HCT116 (cell line): ENCODE measurements at regions not wholly inside any gene's neighbourhood (a gene's known extent, or its start where the extent isn't known, plus 50 kb on each side); places are given as distances from the start of the nearest gene placed in this dataset.
"Not testable (repeated sequence)": the region's sequence is repeated elsewhere in the genome, so short reads cannot be mapped to it uniquely, and the experiment has no call there.

Source experiments
- ATAC-seq: fragments of 200-7000 bp; cut with Tn5 transposase; 2 replicates; pipeline ENCODE4 v1.9.1; 2020; ENCODE audit warnings: mild to moderate bottlenecking, moderate library complexity
- BruUV-seq: library from RNA; stranded (reverse); fragments of 400-500 nt; replicated peaks from 2 replicates; lab custom pipeline; 2021; lab: Mats Ljungman, UMichigan
- CTCF ChIA-PET: fragments of 300-600 bp; sonication (Branson Sonifier 250); formaldehyde crosslinking; loops from one replicate; lab custom pipeline; 2021; ENCODE audit warnings: antibody characterized with exemption; lab: Charles Lee
- POLR2A ChIA-PET: fragments of 300-600, 350-600 bp; sonication (Branson Sonifier 250); formaldehyde crosslinking; loops from one replicate; lab custom pipeline; 2021; ENCODE audit warnings: antibody characterized with exemption; lab: Charles Lee
- RAD21 ChIA-PET, 2 experiments: fragments of 300-600 bp; sonication (Branson Sonifier 250); formaldehyde crosslinking; loops; one replicate each; lab custom pipeline; 2023; ENCODE audit warnings: low total read pairs in 2 of 2; ENCODE audit not compliant: uncharacterized antibody in 2 of 2, unreplicated experiment in 2 of 2, low non-redundant PET in 1 of 2; lab: Charles Lee
- DNase-seq: peaks from one replicate; pipeline ENCODE4 v3.0.0-alpha.2; 2010; ENCODE audit warnings: low read depth, low spot score
- H2AFZ ChIP-seq: fragments of 200-600 bp; shearing (Covaris generic), sonication (generic); 2 replicates; pipeline ENCODE4 v1.6.1; 2017; ENCODE audit warnings: low read depth, mixed run types, mixed read lengths, antibody characterized with exemption, low read length; ENCODE audit not compliant: poor library complexity, severe bottlenecking
- H3K27ac ChIP-seq: 2 replicates; pipeline ENCODE4 v1.5.1; 2012; ENCODE audit warnings: low read depth, low read length
- H3K27me3 ChIP-seq: fragments of 200-600 bp; sonication (generic); 2 replicates; pipeline ENCODE4 v1.6.1; 2016; ENCODE audit warnings: mixed run types, low read length, mixed read lengths; ENCODE audit not compliant: insufficient read depth
- H3K36me3 ChIP-seq, 2 experiments: fragments of 200-500 bp in 1 of 2; fragments of 200-600 bp in 1 of 2; sonication (Bioruptor generic) in 1 of 2; sonication (generic) in 1 of 2; 2 replicates each; pipeline versions ENCODE4 v1.5.1 to v1.6.1; 2014 to 2016; ENCODE audit warnings: low read length in 2 of 2, inconsistent platforms in 1 of 2, mixed read lengths in 1 of 2, mixed run types in 1 of 2; ENCODE audit not compliant: insufficient read depth in 2 of 2, control insufficient read depth in 1 of 2
- H3K4me1 ChIP-seq, 2 experiments: fragments of 200-600 bp in 1 of 2; sonication (generic) in 1 of 2; 2 replicates each; pipeline versions ENCODE4 v1.5.1 to v1.6.1; 2012 to 2017; ENCODE audit warnings: low read length in 2 of 2, inconsistent platforms in 1 of 2, mild to moderate bottlenecking in 1 of 2, mixed read lengths in 1 of 2, mixed run types in 1 of 2, moderate library complexity in 1 of 2; ENCODE audit not compliant: insufficient read depth in 2 of 2, control insufficient read depth in 1 of 2
- H3K4me2 ChIP-seq: fragments of 200-600 bp; sonication (generic); 2 replicates; pipeline ENCODE4 v1.6.1; 2017; ENCODE audit warnings: mixed run types, low read length, mixed read lengths
- H3K4me3 ChIP-seq, 2 experiments: fragments of 200-600 bp in 1 of 2; sonication (generic) in 1 of 2; replicated peaks in 1 of 2; 2 replicates each; pipeline ENCODE4 v1.5.1; 2011 to 2016; ENCODE audit warnings: low read length in 2 of 2, control low read depth in 1 of 2, low read depth in 1 of 2, mild to moderate bottlenecking in 1 of 2, mixed read lengths in 1 of 2, mixed run types in 1 of 2
- H3K79me2 ChIP-seq: fragments of 200-600 bp; sonication (generic); 2 replicates; pipeline ENCODE4 v1.6.1; 2017; ENCODE audit warnings: mild to moderate bottlenecking, mixed run types, low read length, moderate library complexity, mixed read lengths; ENCODE audit not compliant: insufficient read depth
- H3K9ac ChIP-seq: fragments of 200-600 bp; sonication (generic); 2 replicates; pipeline ENCODE4 v1.6.1; 2016; ENCODE audit warnings: low read length, mixed read lengths
- H3K9me2 ChIP-seq: fragments of 200-600 bp; sonication (generic), shearing (Covaris generic); 2 replicates; pipeline ENCODE4 v1.6.1; 2017; ENCODE audit warnings: mixed run types, mild to moderate bottlenecking, moderate library complexity; ENCODE audit not compliant: insufficient read depth
- H3K9me3 ChIP-seq, 2 experiments: fragments of 200-500 bp in 1 of 2; fragments of 200-600 bp in 1 of 2; sonication (Bioruptor generic) in 1 of 2; sonication (generic) in 1 of 2; 2 replicates each; pipeline ENCODE4 v1.6.1; 2014 to 2017; ENCODE audit warnings: low read length in 2 of 2, mixed read lengths in 2 of 2, inconsistent platforms in 1 of 2, low read depth in 1 of 2, mild to moderate bottlenecking in 1 of 2, mixed run types in 1 of 2, moderate library complexity in 1 of 2; ENCODE audit not compliant: control insufficient read depth in 1 of 2, insufficient read depth in 1 of 2
- H4K20me1 ChIP-seq: fragments of 200-600 bp; sonication (generic), shearing (Covaris generic); 2 replicates; pipeline ENCODE4 v1.6.1; 2017; ENCODE audit warnings: mixed run types, mild to moderate bottlenecking, moderate library complexity; ENCODE audit not compliant: insufficient read depth
- EZH2phosphoT487 ChIP-seq: fragments of 200-600 bp; IDR thresholded peaks from 2 replicates; pipeline ENCODE4 v1.6.1; 2018; ENCODE audit warnings: antibody characterized with exemption, borderline replicate concordance
- POLR2AphosphoS5 ChIP-seq: IDR thresholded peaks from 2 replicates; pipeline ENCODE4 v1.6.1; 2011; ENCODE audit warnings: mild to moderate bottlenecking, low read depth, low read length, moderate library complexity
- SP1 ChIP-seq: IDR thresholded peaks from 2 replicates; pipeline ENCODE4 v1.6.1; 2012; ENCODE audit warnings: low read depth
- YY1 ChIP-seq: IDR thresholded peaks from 2 replicates; pipeline ENCODE4 v1.6.1; 2011; ENCODE audit warnings: low read length, low read depth, moderate library complexity, mild to moderate bottlenecking; ENCODE audit not compliant: insufficient replicate concordance; ENCODE audit errors: extremely low read depth
- ZNF274 ChIP-seq: fragments of 200-500 bp; sonication (Bioruptor generic); IDR thresholded peaks from 2 replicates; pipeline ENCODE4 v1.6.1; 2014; ENCODE audit warnings: mild to moderate bottlenecking, low read depth, low read length, inconsistent platforms
- intact Hi-C: fragments of 100-400 bp; cut with micrococcal nuclease; formaldehyde crosslinking; loops from 2 replicates; pipeline ENCODE4 v1.10.0; 2022
- TF ChIP-seq, protein P1 (sequence below): IDR thresholded peaks from 2 replicates; pipeline ENCODE4 v1.6.1; 2012

- no peak overlapping the region for H2AFZ ChIP-seq
- TF ChIP-seq EZH2phosphoT487 (no peak), POLR2AphosphoS5 (no peak), YY1 (no peak), SP1 (no peak), ZNF274 (no peak)
- TF ChIP-seq, protein P1, sequence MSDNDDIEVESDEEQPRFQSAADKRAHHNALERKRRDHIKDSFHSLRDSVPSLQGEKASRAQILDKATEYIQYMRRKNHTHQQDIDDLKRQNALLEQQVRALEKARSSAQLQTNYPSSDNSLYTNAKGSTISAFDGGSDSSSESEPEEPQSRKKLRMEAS, result no peak
- TF ChIP-seq, all 23 proteins: peak for 0
- H3K9me3 ChIP-seq, result no peaks in the 10 kb centered on the region
- ChIA-PET CTCF (no interaction called here), POLR2A (no interaction called here), RAD21 (no interaction called here)
- H3K9me2 ChIP-seq, result no peaks in the 10 kb centered on the region
- no peak overlapping the region for H3K9ac ChIP-seq
- no peak overlapping the region for H3K4me2 ChIP-seq
- H3K79me2 ChIP-seq, result no peaks in the 10 kb centered on the region
- no peaks in the 10 kb centered on the region for H3K27me3 ChIP-seq
- DNase-seq, result no peak
- ATAC-seq, result no peak
- BruUV-seq, result no TSS peak
- H3K4me1 ChIP-seq, result no peaks in the 10 kb centered on the region
- H4K20me1 ChIP-seq, result no peaks in the 10 kb centered on the region
- H3K4me3 ChIP-seq, result no peak overlapping the region
- no peaks in the 10 kb centered on the region for H3K36me3 ChIP-seq
- no peak overlapping the region for H3K27ac ChIP-seq
- intact Hi-C loops, result no loop called here
Measured at GRCh38 chr2:88372042-88372441, 80.5 kb downstream of the FOXI3 start.

- H3K36me3 ChIP-seq, POLR2A ChIA-PET, H4K20me1 ChIP-seq, BruUV-seq, DNase-seq, H3K4me1 ChIP-seq, H3K4me2 ChIP-seq, CTCF ChIA-PET, intact Hi-C loops, H3K9me3 ChIP-seq, H3K79me2 ChIP-seq, H3K4me3 ChIP-seq, H3K27ac ChIP-seq, H2AFZ ChIP-seq, RAD21 ChIA-PET, H3K9ac ChIP-seq, H3K9me2 ChIP-seq, H3K27me3 ChIP-seq, ATAC-seq: not testable (repeated sequence)
Measured at GRCh38 chr2:88365408-88365807, 87.1 kb downstream of the FOXI3 start.
